GM12873 (cell line): ENCODE measurements at regions not wholly inside any gene's neighbourhood (a gene's known extent, or its start where the extent isn't known, plus 50 kb on each side); places are given as distances from the start of the nearest gene placed in this dataset.

Experiments used
- TF ChIP-seq, protein P1 (sequence below): IDR thresholded peaks from 2 replicates; pipeline ENCODE4 v1.5.1; 2012; ENCODE audit warnings: low read depth, mild to moderate bottlenecking, moderate library complexity, low read length, control low read depth; ENCODE audit not compliant: insufficient read depth; ENCODE audit errors: missing control alignments

GRCh38 chr16:86632206-86632605 lies 53.9 kb downstream of the FOXL1 start:
- TF ChIP-seq, protein P1, sequence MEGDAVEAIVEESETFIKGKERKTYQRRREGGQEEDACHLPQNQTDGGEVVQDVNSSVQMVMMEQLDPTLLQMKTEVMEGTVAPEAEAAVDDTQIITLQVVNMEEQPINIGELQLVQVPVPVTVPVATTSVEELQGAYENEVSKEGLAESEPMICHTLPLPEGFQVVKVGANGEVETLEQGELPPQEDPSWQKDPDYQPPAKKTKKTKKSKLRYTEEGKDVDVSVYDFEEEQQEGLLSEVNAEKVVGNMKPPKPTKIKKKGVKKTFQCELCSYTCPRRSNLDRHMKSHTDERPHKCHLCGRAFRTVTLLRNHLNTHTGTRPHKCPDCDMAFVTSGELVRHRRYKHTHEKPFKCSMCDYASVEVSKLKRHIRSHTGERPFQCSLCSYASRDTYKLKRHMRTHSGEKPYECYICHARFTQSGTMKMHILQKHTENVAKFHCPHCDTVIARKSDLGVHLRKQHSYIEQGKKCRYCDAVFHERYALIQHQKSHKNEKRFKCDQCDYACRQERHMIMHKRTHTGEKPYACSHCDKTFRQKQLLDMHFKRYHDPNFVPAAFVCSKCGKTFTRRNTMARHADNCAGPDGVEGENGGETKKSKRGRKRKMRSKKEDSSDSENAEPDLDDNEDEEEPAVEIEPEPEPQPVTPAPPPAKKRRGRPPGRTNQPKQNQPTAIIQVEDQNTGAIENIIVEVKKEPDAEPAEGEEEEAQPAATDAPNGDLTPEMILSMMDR, result no peak

DNA sequence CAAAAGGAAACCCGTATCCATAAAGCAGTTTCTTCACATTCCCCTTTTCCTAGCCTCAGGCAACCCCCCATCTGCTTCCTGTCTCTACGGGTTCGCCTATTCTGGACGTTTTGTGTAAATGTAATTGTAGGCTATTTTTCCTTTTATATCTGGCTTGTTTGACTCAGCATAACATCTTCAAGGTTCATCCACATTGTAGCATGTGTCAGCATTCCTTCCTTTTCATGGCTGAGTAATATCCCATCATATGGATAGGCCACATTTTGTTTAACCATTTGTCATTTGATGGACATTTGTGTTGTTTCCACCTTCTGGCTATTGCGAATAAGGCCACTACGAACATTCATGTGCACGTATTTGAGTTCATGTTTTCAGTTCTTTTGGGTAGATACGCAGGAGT lies 54.6 kb downstream of the FOXL1 start:
- TF ChIP-seq, protein P1, result no peak

GRCh38 chr16:86634292-86634691 lies 55.9 kb downstream of the FOXL1 start:
- TF ChIP-seq, protein P1, result no peak

DNA sequence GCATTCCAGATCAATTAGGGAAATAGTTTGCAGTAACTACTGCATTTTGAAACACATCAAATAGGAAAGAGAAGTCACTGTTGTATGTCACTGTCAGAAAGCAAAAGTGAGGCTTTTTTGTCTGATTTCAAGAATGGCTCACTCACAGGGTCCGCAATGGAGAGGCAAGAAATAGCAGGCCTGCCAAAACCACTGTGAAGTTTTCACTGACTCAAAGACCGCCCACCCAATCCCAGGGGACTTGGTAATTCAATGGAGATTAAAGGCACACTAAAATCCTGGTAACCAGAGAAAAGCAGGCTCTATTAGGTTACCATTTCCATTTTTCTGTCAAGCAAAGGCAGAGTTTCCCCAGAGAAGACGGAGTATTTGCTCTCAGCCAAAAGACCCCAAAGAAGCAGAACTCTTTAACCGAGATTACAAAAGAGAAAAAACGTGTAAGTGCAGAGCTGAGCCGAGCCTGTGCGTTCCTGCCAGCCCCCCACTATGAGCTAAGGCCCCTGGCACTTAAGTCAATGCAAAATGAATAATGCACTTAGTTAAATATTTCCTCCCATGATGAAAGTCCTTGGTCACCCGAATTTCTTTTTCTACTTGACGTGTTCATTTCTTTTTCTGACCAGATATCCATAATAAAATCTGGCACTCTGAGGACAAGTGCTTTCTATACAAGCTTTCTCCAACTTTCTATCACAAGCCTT lies 57.0 kb downstream of the FOXL1 start:
- TF ChIP-seq, protein P1, result no peak

DNA sequence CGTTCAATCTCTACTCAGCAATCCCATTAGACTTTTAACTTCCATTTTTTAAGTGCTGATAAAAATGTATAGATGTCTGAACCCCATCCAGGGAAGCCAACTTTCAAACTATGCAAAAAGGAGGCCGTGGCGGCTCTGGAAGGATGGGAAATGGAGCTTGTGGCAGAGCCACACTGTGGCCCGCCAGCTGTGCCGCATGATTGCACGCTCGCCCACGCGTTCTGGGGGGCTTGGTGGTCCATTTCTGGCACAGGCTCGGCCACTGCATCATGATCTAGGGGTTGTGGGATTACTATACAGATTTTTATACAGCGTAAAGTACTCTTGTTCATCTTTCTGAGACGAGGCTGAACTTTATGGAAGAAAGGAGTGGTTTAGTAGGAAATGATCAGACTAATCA lies 57.6 kb downstream of the FOXL1 start:
- TF ChIP-seq, protein P1, result no peak

- TF ChIP-seq, protein P1, result no peak
Observed at GRCh38 chr16:86637744-86638143, 59.4 kb downstream of the FOXL1 start.

- TF ChIP-seq, protein P1, result no peak
Observed at GRCh38 chr16:86638642-86639041, 60.3 kb downstream of the FOXL1 start.
